HCT116 (cell line): ENCODE measurements at regions not wholly inside any gene's neighbourhood (a gene's known extent, or its start where the extent isn't known, plus 50 kb on each side); places are given as distances from the start of the nearest gene placed in this dataset.

Experiments used
- ATAC-seq: fragments of 200-7000 bp; cut with Tn5 transposase; 2 replicates; pipeline ENCODE4 v1.9.1; 2020; ENCODE audit warnings: mild to moderate bottlenecking, moderate library complexity
- BruUV-seq: library from RNA; stranded (reverse); fragments of 400-500 nt; replicated peaks from 2 replicates; lab custom pipeline; 2021; lab: Mats Ljungman, UMichigan
- CTCF ChIA-PET: fragments of 300-600 bp; sonication (Branson Sonifier 250); formaldehyde crosslinking; loops from one replicate; lab custom pipeline; 2021; ENCODE audit warnings: antibody characterized with exemption; lab: Charles Lee
- POLR2A ChIA-PET: fragments of 300-600, 350-600 bp; sonication (Branson Sonifier 250); formaldehyde crosslinking; loops from one replicate; lab custom pipeline; 2021; ENCODE audit warnings: antibody characterized with exemption; lab: Charles Lee
- RAD21 ChIA-PET, 2 experiments: fragments of 300-600 bp; sonication (Branson Sonifier 250); formaldehyde crosslinking; loops; one replicate each; lab custom pipeline; 2023; ENCODE audit warnings: low total read pairs in 2 of 2; ENCODE audit not compliant: uncharacterized antibody in 2 of 2, unreplicated experiment in 2 of 2, low non-redundant PET in 1 of 2; lab: Charles Lee
- DNase-seq: peaks from one replicate; pipeline ENCODE4 v3.0.0-alpha.2; 2010; ENCODE audit warnings: low read depth, low spot score
- H2AFZ ChIP-seq: fragments of 200-600 bp; shearing (Covaris generic), sonication (generic); 2 replicates; pipeline ENCODE4 v1.6.1; 2017; ENCODE audit warnings: low read depth, mixed run types, mixed read lengths, antibody characterized with exemption, low read length; ENCODE audit not compliant: poor library complexity, severe bottlenecking
- H3K27ac ChIP-seq: 2 replicates; pipeline ENCODE4 v1.5.1; 2012; ENCODE audit warnings: low read depth, low read length
- H3K27me3 ChIP-seq: fragments of 200-600 bp; sonication (generic); 2 replicates; pipeline ENCODE4 v1.6.1; 2016; ENCODE audit warnings: mixed run types, low read length, mixed read lengths; ENCODE audit not compliant: insufficient read depth
- H3K36me3 ChIP-seq, 2 experiments: fragments of 200-500 bp in 1 of 2; fragments of 200-600 bp in 1 of 2; sonication (Bioruptor generic) in 1 of 2; sonication (generic) in 1 of 2; 2 replicates each; pipeline versions ENCODE4 v1.5.1 to v1.6.1; 2014 to 2016; ENCODE audit warnings: low read length in 2 of 2, inconsistent platforms in 1 of 2, mixed read lengths in 1 of 2, mixed run types in 1 of 2; ENCODE audit not compliant: insufficient read depth in 2 of 2, control insufficient read depth in 1 of 2
- H3K4me1 ChIP-seq, 2 experiments: fragments of 200-600 bp in 1 of 2; sonication (generic) in 1 of 2; 2 replicates each; pipeline versions ENCODE4 v1.5.1 to v1.6.1; 2012 to 2017; ENCODE audit warnings: low read length in 2 of 2, inconsistent platforms in 1 of 2, mild to moderate bottlenecking in 1 of 2, mixed read lengths in 1 of 2, mixed run types in 1 of 2, moderate library complexity in 1 of 2; ENCODE audit not compliant: insufficient read depth in 2 of 2, control insufficient read depth in 1 of 2
- H3K4me2 ChIP-seq: fragments of 200-600 bp; sonication (generic); 2 replicates; pipeline ENCODE4 v1.6.1; 2017; ENCODE audit warnings: mixed run types, low read length, mixed read lengths
- H3K4me3 ChIP-seq, 2 experiments: fragments of 200-600 bp in 1 of 2; sonication (generic) in 1 of 2; replicated peaks in 1 of 2; 2 replicates each; pipeline ENCODE4 v1.5.1; 2011 to 2016; ENCODE audit warnings: low read length in 2 of 2, control low read depth in 1 of 2, low read depth in 1 of 2, mild to moderate bottlenecking in 1 of 2, mixed read lengths in 1 of 2, mixed run types in 1 of 2
- H3K79me2 ChIP-seq: fragments of 200-600 bp; sonication (generic); 2 replicates; pipeline ENCODE4 v1.6.1; 2017; ENCODE audit warnings: mild to moderate bottlenecking, mixed run types, low read length, moderate library complexity, mixed read lengths; ENCODE audit not compliant: insufficient read depth
- H3K9ac ChIP-seq: fragments of 200-600 bp; sonication (generic); 2 replicates; pipeline ENCODE4 v1.6.1; 2016; ENCODE audit warnings: low read length, mixed read lengths
- H3K9me2 ChIP-seq: fragments of 200-600 bp; sonication (generic), shearing (Covaris generic); 2 replicates; pipeline ENCODE4 v1.6.1; 2017; ENCODE audit warnings: mixed run types, mild to moderate bottlenecking, moderate library complexity; ENCODE audit not compliant: insufficient read depth
- H3K9me3 ChIP-seq, 2 experiments: fragments of 200-500 bp in 1 of 2; fragments of 200-600 bp in 1 of 2; sonication (Bioruptor generic) in 1 of 2; sonication (generic) in 1 of 2; 2 replicates each; pipeline ENCODE4 v1.6.1; 2014 to 2017; ENCODE audit warnings: low read length in 2 of 2, mixed read lengths in 2 of 2, inconsistent platforms in 1 of 2, low read depth in 1 of 2, mild to moderate bottlenecking in 1 of 2, mixed run types in 1 of 2, moderate library complexity in 1 of 2; ENCODE audit not compliant: control insufficient read depth in 1 of 2, insufficient read depth in 1 of 2
- H4K20me1 ChIP-seq: fragments of 200-600 bp; sonication (generic), shearing (Covaris generic); 2 replicates; pipeline ENCODE4 v1.6.1; 2017; ENCODE audit warnings: mixed run types, mild to moderate bottlenecking, moderate library complexity; ENCODE audit not compliant: insufficient read depth
- CBX3 ChIP-seq: IDR thresholded peaks from 2 replicates; pipeline ENCODE4 v1.6.1; 2012; ENCODE audit warnings: low read depth
- EGR1 ChIP-seq: IDR thresholded peaks from 2 replicates; pipeline ENCODE4 v1.6.1; 2012; ENCODE audit warnings: low read depth
- SP1 ChIP-seq: IDR thresholded peaks from 2 replicates; pipeline ENCODE4 v1.6.1; 2012; ENCODE audit warnings: low read depth
- ZFX ChIP-seq: fragments of 450-650 bp; IDR thresholded peaks from 2 replicates; pipeline ENCODE4 v1.6.1; 2017
- intact Hi-C: fragments of 100-400 bp; cut with micrococcal nuclease; formaldehyde crosslinking; loops from 2 replicates; pipeline ENCODE4 v1.10.0; 2022
- TF ChIP-seq, protein P1 (sequence below), 3 experiments: fragments of 200-600 bp in 1 of 3; sonication (generic) in 1 of 3; IDR thresholded peaks in 2 of 3; conservative IDR thresholded peaks in 1 of 3; 2 replicates each; pipeline ENCODE4 v1.5.1; 2012 to 2017; ENCODE audit warnings: low read depth in 2 of 3, low read length in 2 of 3, antibody characterized with exemption in 1 of 3, borderline replicate concordance in 1 of 3, control low read depth in 1 of 3, mild to moderate bottlenecking in 1 of 3, mixed read lengths in 1 of 3, mixed run types in 1 of 3, moderate library complexity in 1 of 3; ENCODE audit not compliant: insufficient read depth in 1 of 3
- TF ChIP-seq, protein P2 (sequence below): IDR thresholded peaks from 2 replicates; pipeline ENCODE4 v1.6.1; 2012
- TF ChIP-seq, protein P3 (sequence below): IDR thresholded peaks from 2 replicates; pipeline ENCODE4 v1.6.1; 2012; ENCODE audit warnings: low read depth

DNA sequence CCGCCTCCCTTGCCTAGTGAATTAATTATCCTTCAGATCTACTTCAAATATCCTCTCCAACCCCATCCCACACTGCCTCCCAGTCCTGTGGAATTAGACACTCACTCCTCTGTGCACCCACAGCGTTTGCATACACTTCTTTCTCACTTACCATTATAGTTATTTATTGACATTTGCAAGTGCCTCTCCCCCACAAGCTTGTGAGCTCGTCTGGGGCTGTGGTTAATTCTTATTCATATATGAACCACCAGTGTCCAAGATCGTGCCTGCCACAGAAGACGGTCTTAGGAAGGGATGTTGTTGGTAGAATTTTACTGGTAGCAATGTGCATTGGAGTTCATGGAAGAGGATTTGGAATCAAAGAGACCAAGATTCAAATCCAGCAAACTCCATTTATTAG, 68.1 kb upstream of the AOAH start:
- ChIA-PET RAD21 (no interaction called here), POLR2A (no interaction called here), CTCF (no interaction called here)
- no peaks in the 10 kb centered on the region for H3K36me3 ChIP-seq
- no peak overlapping the region for H3K27ac ChIP-seq
- no peak overlapping the region for H3K9ac ChIP-seq
- DNase-seq (no peak), ATAC-seq (no peak)
- H3K9me3 ChIP-seq, result no peaks in the 10 kb centered on the region
- 0 out of 2 replicates have a peak, but pooled peaks cover 2% of the 10 kb centered on the region for H3K27me3 ChIP-seq
- no TSS peak for BruUV-seq
- intact Hi-C loops, result no loop called here
- no peak overlapping the region for H2AFZ ChIP-seq
- no peak overlapping the region for H3K4me3 ChIP-seq
- TF ChIP-seq, protein P1, sequence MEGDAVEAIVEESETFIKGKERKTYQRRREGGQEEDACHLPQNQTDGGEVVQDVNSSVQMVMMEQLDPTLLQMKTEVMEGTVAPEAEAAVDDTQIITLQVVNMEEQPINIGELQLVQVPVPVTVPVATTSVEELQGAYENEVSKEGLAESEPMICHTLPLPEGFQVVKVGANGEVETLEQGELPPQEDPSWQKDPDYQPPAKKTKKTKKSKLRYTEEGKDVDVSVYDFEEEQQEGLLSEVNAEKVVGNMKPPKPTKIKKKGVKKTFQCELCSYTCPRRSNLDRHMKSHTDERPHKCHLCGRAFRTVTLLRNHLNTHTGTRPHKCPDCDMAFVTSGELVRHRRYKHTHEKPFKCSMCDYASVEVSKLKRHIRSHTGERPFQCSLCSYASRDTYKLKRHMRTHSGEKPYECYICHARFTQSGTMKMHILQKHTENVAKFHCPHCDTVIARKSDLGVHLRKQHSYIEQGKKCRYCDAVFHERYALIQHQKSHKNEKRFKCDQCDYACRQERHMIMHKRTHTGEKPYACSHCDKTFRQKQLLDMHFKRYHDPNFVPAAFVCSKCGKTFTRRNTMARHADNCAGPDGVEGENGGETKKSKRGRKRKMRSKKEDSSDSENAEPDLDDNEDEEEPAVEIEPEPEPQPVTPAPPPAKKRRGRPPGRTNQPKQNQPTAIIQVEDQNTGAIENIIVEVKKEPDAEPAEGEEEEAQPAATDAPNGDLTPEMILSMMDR (IDR thresholded peaks at IDR 0.05 in 2 of 3, conservative IDR thresholded peaks at IDR 0.05 in 1 of 3; ENCODE audit: borderline replicate concordance in 1 of 3, insufficient read depth in 1 of 3, low read depth in 2 of 3, low read length in 2 of 3), result no peak
- TF ChIP-seq EGR1, result no peak
- TF ChIP-seq, protein P2, sequence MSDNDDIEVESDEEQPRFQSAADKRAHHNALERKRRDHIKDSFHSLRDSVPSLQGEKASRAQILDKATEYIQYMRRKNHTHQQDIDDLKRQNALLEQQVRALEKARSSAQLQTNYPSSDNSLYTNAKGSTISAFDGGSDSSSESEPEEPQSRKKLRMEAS, result no peak
- TF ChIP-seq CBX3, result no peak
- no peak for TF ChIP-seq ZFX
- TF ChIP-seq, protein P3, sequence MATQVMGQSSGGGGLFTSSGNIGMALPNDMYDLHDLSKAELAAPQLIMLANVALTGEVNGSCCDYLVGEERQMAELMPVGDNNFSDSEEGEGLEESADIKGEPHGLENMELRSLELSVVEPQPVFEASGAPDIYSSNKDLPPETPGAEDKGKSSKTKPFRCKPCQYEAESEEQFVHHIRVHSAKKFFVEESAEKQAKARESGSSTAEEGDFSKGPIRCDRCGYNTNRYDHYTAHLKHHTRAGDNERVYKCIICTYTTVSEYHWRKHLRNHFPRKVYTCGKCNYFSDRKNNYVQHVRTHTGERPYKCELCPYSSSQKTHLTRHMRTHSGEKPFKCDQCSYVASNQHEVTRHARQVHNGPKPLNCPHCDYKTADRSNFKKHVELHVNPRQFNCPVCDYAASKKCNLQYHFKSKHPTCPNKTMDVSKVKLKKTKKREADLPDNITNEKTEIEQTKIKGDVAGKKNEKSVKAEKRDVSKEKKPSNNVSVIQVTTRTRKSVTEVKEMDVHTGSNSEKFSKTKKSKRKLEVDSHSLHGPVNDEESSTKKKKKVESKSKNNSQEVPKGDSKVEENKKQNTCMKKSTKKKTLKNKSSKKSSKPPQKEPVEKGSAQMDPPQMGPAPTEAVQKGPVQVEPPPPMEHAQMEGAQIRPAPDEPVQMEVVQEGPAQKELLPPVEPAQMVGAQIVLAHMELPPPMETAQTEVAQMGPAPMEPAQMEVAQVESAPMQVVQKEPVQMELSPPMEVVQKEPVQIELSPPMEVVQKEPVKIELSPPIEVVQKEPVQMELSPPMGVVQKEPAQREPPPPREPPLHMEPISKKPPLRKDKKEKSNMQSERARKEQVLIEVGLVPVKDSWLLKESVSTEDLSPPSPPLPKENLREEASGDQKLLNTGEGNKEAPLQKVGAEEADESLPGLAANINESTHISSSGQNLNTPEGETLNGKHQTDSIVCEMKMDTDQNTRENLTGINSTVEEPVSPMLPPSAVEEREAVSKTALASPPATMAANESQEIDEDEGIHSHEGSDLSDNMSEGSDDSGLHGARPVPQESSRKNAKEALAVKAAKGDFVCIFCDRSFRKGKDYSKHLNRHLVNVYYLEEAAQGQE, result no peak
- no peak for TF ChIP-seq SP1
- H4K20me1 ChIP-seq, result no peaks in the 10 kb centered on the region
- H3K4me1 ChIP-seq, result no peaks in the 10 kb centered on the region
- H3K79me2 ChIP-seq, result no peaks in the 10 kb centered on the region
- no peak overlapping the region for H3K4me2 ChIP-seq
- no peaks in the 10 kb centered on the region for H3K9me2 ChIP-seq
